ENCODE measurements at regions not wholly inside any gene's neighbourhood (a gene's known extent, or its start where the extent isn't known, plus 50 kb on each side); places are given as distances from the start of the nearest gene placed in this dataset.

- TF ChIP-seq, protein P1, sequence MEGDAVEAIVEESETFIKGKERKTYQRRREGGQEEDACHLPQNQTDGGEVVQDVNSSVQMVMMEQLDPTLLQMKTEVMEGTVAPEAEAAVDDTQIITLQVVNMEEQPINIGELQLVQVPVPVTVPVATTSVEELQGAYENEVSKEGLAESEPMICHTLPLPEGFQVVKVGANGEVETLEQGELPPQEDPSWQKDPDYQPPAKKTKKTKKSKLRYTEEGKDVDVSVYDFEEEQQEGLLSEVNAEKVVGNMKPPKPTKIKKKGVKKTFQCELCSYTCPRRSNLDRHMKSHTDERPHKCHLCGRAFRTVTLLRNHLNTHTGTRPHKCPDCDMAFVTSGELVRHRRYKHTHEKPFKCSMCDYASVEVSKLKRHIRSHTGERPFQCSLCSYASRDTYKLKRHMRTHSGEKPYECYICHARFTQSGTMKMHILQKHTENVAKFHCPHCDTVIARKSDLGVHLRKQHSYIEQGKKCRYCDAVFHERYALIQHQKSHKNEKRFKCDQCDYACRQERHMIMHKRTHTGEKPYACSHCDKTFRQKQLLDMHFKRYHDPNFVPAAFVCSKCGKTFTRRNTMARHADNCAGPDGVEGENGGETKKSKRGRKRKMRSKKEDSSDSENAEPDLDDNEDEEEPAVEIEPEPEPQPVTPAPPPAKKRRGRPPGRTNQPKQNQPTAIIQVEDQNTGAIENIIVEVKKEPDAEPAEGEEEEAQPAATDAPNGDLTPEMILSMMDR (IDR thresholded peaks at IDR 0.05; ENCODE audit: low read depth, low read length) = no peak
- TF ChIP-seq, protein P2, sequence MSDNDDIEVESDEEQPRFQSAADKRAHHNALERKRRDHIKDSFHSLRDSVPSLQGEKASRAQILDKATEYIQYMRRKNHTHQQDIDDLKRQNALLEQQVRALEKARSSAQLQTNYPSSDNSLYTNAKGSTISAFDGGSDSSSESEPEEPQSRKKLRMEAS (IDR thresholded peaks at IDR 0.05; ENCODE audit: low read depth, low read length) = no peak
- no peak for TF ChIP-seq POLR2A (IDR thresholded peaks at IDR 0.05; ENCODE audit: extremely low read depth, insufficient read length)
These were observed 256.3 kb downstream of the OGFRL1 start for GRCh38 chr6:71544906-71545305.
